Stimulated activated CD4-positive, alpha-beta T cell treated with anti-CD3 and anti-CD28 coated beads, Interleukin-12 subunit alpha, Interleukin-12 subunit beta, amount 100 ng/mL, for 24 hours (primary cell): ENCODE measurements at regions not wholly inside any gene's neighbourhood (a gene's known extent, or its start where the extent isn't known, plus 50 kb on each side); places are given as distances from the start of the nearest gene placed in this dataset.

Source experiments
- DNase-seq, 2 experiments: peaks; one replicate each; pipeline ENCODE4 v3.0.0-alpha.2; 2020; ENCODE audit warnings: low read depth in 2 of 2

- no peak for DNase-seq
Measured at GRCh38 chr13:111456452-111457230, 136.2 kb downstream of the TEX29 start.

DNA sequence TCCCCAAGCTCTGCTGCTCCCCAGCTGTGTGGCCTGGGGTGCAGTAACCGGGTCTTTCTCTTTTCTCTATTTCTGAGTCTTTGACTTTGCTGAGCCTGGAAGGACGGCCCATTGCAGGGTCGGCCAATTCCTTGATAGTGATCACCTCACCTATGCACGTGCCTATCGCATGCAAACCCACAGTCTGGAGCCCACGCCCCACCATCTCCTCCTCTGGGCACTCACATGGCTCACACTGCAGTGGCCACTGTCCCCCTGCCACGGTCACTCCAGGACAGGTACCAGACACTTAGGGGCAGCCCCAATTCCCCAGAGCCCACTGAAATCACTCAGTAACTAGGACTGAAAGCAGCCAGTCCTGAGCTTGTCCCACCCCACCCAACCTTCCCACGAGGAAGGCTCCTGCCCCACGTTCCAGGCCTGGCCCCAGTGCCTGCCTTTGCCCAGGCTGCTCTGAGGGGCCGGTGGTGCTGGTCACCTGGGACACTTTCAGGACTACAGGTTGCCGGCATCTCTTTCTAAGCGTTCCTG is 137.6 kb downstream of the TEX29 start:
- no peak for DNase-seq

GRCh38 chr13:111458739-111459138 is 138.3 kb downstream of the TEX29 start:
- no peak for DNase-seq

DNA sequence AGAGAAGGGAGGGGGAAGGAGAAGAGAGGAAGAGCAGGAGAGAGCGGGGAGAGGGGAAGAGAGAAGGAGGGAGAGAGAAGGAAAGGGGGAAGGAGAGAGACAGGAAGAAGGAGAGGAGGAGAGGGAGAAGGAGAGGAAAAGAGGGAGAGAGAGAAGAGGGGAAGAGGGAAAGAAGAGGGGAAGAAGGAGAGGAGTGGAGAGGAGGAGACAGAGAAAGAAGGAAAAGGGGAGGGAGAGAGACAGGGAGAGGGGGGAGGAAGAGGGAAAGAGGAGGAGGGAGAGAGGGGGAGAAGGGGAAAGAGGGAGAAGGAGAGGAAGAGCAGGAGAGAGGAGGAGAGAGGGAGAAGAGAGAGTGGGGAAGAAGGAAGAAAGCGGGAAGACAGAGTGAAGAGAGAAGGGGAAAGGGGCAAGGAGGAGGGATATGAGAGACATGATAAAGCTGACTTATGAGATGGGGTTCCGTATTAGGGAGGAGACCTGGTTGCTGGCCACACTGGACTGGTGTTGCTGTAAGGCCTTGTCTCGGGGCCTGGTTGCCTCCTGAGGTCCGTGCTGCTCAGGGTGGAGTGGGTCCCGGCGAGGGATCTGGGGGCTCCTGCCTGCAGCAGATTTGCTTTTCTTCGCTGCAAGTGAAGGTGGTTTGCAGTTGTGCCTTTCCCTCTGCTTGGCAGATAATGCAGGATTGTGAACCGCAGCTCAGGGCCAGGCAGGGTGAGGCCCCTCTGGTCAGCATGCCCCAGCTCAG is 139.5 kb downstream of the TEX29 start:
- DNase-seq, result no peak

- DNase-seq, result no peak
Measured at GRCh38 chr13:111460548-111461444, 140.4 kb downstream of the TEX29 start.

- no peak for DNase-seq
Measured at GRCh38 chr13:111461445-111462149, 141.2 kb downstream of the TEX29 start.

DNA sequence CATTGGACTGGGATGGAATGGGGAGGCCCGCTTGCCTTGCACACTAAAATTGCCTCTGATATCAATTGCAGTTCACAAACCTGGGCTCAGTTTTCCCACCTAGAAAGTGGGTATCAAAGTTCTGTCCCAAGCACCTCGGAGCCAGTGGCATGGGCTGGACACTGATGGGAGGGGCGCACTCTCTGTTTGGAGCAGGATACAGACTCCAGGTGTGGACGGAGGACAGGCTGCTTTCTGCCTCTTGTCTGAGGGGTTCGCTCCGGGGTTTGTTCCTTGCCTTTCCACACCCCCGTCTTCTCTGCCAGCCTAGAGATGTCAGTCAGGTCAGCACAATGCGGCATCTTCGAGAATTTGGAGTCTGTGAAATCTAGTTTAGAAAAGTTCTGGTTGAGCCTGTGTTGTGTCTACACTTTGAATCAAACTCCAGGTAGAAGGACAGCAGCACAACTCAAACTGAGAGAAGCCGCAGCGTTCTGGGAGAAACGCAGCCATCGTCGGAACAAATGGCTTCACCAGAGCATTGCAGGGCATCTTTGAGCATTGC is 141.9 kb downstream of the TEX29 start:
- DNase-seq, result no peak

- DNase-seq, result no peak
Measured at GRCh38 chr13:111462944-111463343, 142.5 kb downstream of the TEX29 start.

GRCh38 chr13:111467111-111467890 is 146.9 kb downstream of the TEX29 start:
- no peak for DNase-seq

DNA sequence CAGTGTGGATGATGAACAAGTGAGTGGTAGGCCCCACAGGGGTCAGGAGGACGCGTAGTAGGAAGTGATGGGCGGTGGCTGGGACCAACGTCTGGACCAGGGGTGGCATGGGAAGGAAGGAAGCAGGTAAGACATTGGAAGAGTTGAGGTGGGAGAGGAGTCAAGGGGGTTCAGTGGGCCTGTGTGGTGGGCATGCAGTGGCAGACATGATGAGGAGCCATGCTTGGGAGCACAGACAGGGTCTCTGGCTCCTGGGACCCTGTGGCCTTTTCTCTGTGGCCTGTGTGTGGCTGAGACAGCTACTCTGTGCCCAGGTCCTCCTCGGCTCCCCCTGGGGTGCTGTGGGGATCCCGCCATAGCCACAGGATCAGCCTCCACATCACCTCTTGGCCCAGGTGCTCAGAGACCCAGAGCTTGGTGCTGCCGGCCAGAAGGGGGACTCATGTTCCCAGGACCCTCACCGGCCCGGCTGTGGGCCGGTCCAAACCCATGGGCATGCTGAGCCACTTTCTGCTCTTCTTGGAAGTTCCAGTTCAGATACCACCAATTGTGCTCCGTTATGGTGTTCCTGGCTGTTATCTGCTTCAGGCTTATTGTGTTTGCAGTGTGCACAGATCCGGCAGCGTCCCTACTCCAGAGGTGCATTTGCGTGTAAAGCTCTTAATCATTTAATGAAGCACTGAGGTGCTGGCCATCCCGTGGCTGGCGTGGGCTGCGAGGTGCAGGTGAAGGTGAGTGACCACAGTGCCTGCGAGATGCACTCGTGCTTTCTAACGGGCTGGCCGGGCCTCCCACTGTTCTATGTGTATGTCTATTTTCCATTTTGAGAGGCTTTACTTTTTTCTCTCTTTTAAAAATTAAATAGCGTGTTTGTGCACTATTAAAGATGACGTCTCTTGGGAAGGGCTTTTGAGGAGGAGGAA is 147.9 kb downstream of the TEX29 start:
- no peak for DNase-seq

DNA sequence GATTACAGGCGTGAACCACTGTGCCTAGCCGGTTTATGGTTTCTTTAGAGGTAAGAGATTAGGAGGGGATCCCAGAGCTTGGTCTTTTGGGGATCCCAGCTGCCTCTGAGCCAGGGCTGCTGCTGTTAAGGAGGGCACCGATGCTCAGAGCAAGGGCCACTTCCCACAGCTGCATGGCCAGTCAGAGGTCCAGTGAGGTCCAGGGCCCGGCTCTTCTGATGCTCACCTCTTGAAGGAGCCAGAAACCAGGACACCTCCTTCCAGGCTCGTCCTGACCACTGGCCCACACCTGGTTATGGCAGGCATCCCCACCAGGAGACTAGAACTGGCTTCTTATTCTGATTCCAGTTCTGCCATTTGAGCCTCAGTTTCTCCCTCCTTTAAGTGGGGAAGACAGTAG is 149.0 kb downstream of the TEX29 start:
- DNase-seq, result no peak

GRCh38 chr13:111469916-111470506 is 149.6 kb downstream of the TEX29 start:
- DNase-seq, result no peak

GRCh38 chr13:111470933-111471332 is 150.5 kb downstream of the TEX29 start:
- DNase-seq, result no peak

DNA sequence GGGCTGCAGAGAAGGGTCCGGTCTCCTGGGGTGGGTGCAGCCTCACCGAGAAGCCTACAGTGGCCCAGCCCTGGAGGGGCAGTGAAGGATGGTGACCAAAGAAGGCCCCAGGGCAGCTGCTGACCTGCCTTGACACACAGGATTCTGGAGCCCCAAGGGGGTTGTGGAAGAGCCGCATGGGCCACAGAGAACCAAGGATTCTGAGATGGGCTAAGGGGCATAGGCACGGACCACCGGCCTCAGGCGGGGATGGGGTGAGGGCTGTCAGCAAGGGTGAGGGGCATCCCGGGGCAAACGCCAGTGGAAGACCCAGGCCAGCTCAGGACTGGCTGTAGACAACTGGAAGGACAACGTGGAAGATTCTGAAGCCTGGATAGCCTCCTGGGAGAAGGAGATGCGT is 151.6 kb downstream of the TEX29 start:
- no peak for DNase-seq

DNA sequence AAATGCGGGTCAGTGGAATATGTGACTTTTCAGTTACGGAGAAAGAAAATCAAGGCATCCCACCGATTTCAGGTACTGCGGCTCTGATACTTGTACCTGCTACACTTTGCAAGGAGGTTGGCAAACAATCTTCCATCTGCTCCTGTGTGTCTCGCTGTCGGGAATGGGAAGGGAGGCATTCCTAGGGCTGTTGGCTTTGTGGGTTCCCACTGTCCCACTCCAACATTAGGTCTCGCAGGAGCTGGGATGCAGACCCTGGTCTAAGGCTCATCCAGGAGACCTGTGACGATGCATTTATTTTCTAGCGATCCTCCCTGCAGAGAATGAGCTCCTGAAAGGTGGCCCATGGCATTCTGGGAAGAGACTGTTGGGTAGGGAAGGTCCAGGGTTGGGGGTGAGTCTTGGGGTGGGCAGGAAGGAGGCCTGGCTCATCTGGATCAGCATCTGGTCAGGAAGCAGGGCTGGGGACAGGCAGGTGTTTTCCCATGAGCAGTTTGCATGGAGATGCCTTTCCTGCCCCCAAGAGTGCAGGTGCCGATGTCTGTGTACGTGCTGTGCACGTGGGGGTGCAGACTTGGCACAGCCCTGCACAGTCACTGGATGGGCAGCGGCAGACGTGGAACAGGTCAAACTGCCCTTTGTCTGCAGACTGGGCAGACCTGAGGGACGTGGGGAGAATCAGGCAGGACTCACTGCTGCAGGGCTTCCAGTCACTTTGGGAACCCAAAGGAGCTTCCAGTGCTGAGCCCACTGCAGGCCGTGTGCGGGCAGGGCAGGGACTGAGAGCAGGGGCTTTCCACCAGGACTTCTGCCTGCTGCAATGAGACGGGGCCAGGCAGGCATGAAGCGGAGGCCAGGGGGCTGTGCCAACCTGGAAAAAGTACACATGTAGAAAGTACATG is 152.4 kb downstream of the TEX29 start:
- DNase-seq, result no peak

DNA sequence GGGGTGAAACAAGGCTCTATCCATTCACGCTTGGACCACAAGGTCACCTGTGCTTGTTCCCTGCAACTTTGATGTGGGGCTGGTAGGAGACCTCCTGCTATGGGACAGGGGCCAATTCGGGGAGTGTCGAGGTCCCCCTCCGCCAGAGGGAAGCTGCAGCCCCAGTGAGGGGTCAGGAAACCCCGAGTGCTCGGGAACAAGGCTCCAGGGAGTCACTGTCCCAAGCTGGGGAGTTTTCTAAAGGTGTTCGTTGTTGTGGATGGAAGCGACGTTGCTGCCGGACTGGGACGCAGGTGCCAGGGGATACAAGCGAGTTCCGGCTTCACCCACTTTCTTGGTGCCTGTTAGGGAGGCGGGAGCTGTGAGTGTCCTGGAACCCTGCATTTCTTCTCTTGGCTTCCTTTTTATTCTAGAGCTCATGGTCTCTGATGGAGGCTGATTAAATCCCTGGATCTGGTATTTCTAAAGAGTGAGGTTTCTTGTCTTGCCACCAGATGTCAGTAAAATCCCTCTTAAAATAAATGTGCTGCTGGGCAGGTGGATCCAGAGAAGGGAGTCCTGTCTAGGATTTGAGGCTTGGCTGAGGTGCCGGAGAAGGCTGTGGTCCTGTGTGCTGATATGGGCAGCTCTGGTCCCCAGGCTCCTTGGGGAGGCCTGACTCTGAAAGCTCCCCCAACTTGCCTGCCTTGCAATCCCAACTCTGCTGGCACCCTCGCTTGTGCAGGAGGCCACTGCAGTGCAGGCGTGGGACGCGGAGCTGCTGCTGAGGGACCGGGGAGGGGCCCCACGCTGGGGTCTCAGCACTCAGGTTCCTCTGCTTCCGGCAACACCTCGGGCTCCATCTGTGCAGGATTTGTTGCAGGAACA is 153.9 kb downstream of the TEX29 start:
- DNase-seq, result no peak

- DNase-seq, result no peak
Measured at GRCh38 chr13:111475488-111475887, 155.0 kb downstream of the TEX29 start.
